Neuronal stem cell (in vitro differentiated cells): ENCODE measurements at regions not wholly inside any gene's neighbourhood (a gene's known extent, or its start where the extent isn't known, plus 50 kb on each side); places are given as distances from the start of the nearest gene placed in this dataset.

Source experiments
- DNase-seq: peaks from one replicate; pipeline ENCODE4 v3.0.0-alpha.2; 2013; ENCODE audit warnings: low spot score
- H2AFZ ChIP-seq: one replicate; pipeline ENCODE4 v1.6.1; 2013; ENCODE audit warnings: mild to moderate bottlenecking, low read length, inconsistent platforms
- H2AK5ac ChIP-seq: 2 replicates; pipeline ENCODE4 v1.6.1; 2013; ENCODE audit warnings: low read depth, mild to moderate bottlenecking, inconsistent platforms, low read length, moderate library complexity, mixed read lengths
- H2BK120ac ChIP-seq: 2 replicates; pipeline ENCODE4 v1.6.1; 2013; ENCODE audit warnings: low read depth, mild to moderate bottlenecking, inconsistent platforms, low read length, moderate library complexity, mixed read lengths
- H2BK12ac ChIP-seq: one replicate; pipeline ENCODE4 v1.6.1; 2013; ENCODE audit warnings: low read length, inconsistent platforms
- H2BK15ac ChIP-seq: 2 replicates; pipeline ENCODE4 v1.6.1; 2013; ENCODE audit warnings: mild to moderate bottlenecking, low read length, inconsistent platforms, mixed read lengths
- H2BK5ac ChIP-seq: one replicate; pipeline ENCODE4 v1.6.1; 2013; ENCODE audit warnings: inconsistent platforms, mild to moderate bottlenecking, low read length, moderate library complexity
- H3K14ac ChIP-seq: one replicate; pipeline ENCODE4 v1.6.1; 2013; ENCODE audit warnings: low read length, inconsistent platforms
- H3K18ac ChIP-seq: 2 replicates; pipeline ENCODE4 v1.6.1; 2013; ENCODE audit warnings: low read length, inconsistent platforms
- H3K23ac ChIP-seq: 2 replicates; pipeline ENCODE4 v1.6.1; 2013; ENCODE audit warnings: low read depth, mild to moderate bottlenecking, mixed read lengths, low read length, inconsistent platforms; ENCODE audit not compliant: poor library complexity
- H3K27ac ChIP-seq: replicated peaks from 3 replicates; pipeline ENCODE4 v1.5.1; 2013; ENCODE audit warnings: low read length, inconsistent platforms
- H3K27me3 ChIP-seq, 3 experiments: 2 replicates each; pipeline ENCODE4 v1.6.1; 2013; ENCODE audit warnings: low read length in 3 of 3, mild to moderate bottlenecking in 2 of 3, inconsistent platforms in 1 of 3, low read depth in 1 of 3, mixed read lengths in 1 of 3, moderate library complexity in 1 of 3; ENCODE audit not compliant: control insufficient read depth in 3 of 3, insufficient read depth in 3 of 3
- H3K36me3 ChIP-seq, 2 donors: replicated peaks in 1 of 2; 2 replicates each; pipeline ENCODE4 v1.6.1; 2013; ENCODE audit warnings: low read length in 2 of 2; ENCODE audit not compliant: control insufficient read depth in 2 of 2, insufficient read depth in 2 of 2
- H3K4ac ChIP-seq: 2 replicates; pipeline ENCODE4 v1.6.1; 2013; ENCODE audit warnings: inconsistent platforms, mild to moderate bottlenecking, low read length, moderate library complexity
- H3K4me1 ChIP-seq, 2 donors: 1 replicate in 1 of 2; 2 replicates in 1 of 2; pipeline ENCODE4 v1.6.1; 2013; ENCODE audit warnings: low read length in 2 of 2, low read depth in 1 of 2; ENCODE audit not compliant: control insufficient read depth in 2 of 2, insufficient read depth in 1 of 2
- H3K4me2 ChIP-seq: one replicate; pipeline ENCODE4 v1.6.1; 2013; ENCODE audit warnings: mild to moderate bottlenecking, low read length, inconsistent platforms; ENCODE audit not compliant: insufficient read depth, poor library complexity, severe bottlenecking
- H3K4me3 ChIP-seq, 2 donors: 2 replicates each; pipeline ENCODE4 v1.5.1; 2013; ENCODE audit warnings: low read length in 2 of 2, mild to moderate bottlenecking in 2 of 2, inconsistent platforms in 1 of 2, moderate library complexity in 1 of 2
- H3K79me1 ChIP-seq: one replicate; pipeline ENCODE4 v1.6.1; 2013; ENCODE audit warnings: low read depth, mild to moderate bottlenecking, inconsistent platforms, low read length, moderate library complexity
- H3K9ac ChIP-seq: one replicate; pipeline ENCODE4 v1.6.1; 2013; ENCODE audit warnings: mild to moderate bottlenecking, low read depth, low read length, inconsistent platforms; ENCODE audit not compliant: poor library complexity
- H3K9me3 ChIP-seq, 2 donors: replicated peaks in 1 of 2; 2 replicates each; pipeline versions ENCODE3 to v1.6.1; 2013; ENCODE audit warnings: low read length in 2 of 2, mild to moderate bottlenecking in 2 of 2, inconsistent platforms in 1 of 2, low read depth in 1 of 2, mixed read lengths in 1 of 2, moderate library complexity in 1 of 2; ENCODE audit not compliant: control insufficient read depth in 2 of 2, insufficient read depth in 1 of 2
- H4K8ac ChIP-seq: one replicate; pipeline ENCODE4 v1.6.1; 2013; ENCODE audit warnings: low read depth, mild to moderate bottlenecking, inconsistent platforms, low read length, moderate library complexity
- H4K91ac ChIP-seq: one replicate; pipeline ENCODE4 v1.6.1; 2013; ENCODE audit warnings: low read length, low read depth, mild to moderate bottlenecking, inconsistent platforms; ENCODE audit not compliant: poor library complexity
- WGBS, 2 donors: extraction: QIAGEN DNeasy Blood & Tissue Kit; methylation state at CpG; one replicate each; pipeline ENCODE4 v1.1.7; 2013; ENCODE audit warnings: missing lambda C conversion rate in 2 of 2, mixed read lengths in 1 of 2; ENCODE audit not compliant: insufficient read length in 2 of 2, insufficient replicate concordance in 1 of 2; ENCODE audit errors: extremely low coverage in 2 of 2; 5-methylcytosine and 5-hydroxymethylcytosine counted together

- no peaks in the 10 kb centered on the region for H3K27me3 ChIP-seq
- H2BK120ac ChIP-seq = no peak overlapping the region
- H3K14ac ChIP-seq = no peak overlapping the region
- H3K79me1 ChIP-seq = no peaks in the 10 kb centered on the region
- no CpG with 5 or more reads among the region's 3 CpGs for WGBS, 2 donors
- no peak overlapping the region for H3K18ac ChIP-seq
- no peak overlapping the region for H2BK12ac ChIP-seq
- DNase-seq = no peak
- H3K9ac ChIP-seq = no peak overlapping the region
- H3K4me1 ChIP-seq = peaks cover 2 to 4% of the 10 kb centered on the region in 2 donors
- H3K9me3 ChIP-seq = peaks cover 0 to 3% of the 10 kb centered on the region in 2 donors
- no peak overlapping the region for H3K4me3 ChIP-seq
- H2BK5ac ChIP-seq = no peak overlapping the region
- no peaks in the 10 kb centered on the region for H3K36me3 ChIP-seq
- H3K23ac ChIP-seq = no peak overlapping the region
- no peak overlapping the region for H3K4me2 ChIP-seq
- H4K8ac ChIP-seq = no peak overlapping the region
- no peak overlapping the region for H2AFZ ChIP-seq
- no peak overlapping the region for H3K27ac ChIP-seq
- H2BK15ac ChIP-seq = no peak overlapping the region
- no peak overlapping the region for H3K4ac ChIP-seq
- no peak overlapping the region for H2AK5ac ChIP-seq
- H4K91ac ChIP-seq = no peak overlapping the region
These were observed 194.0 kb upstream of the LRRN1 start for GRCh38 chr3:3605226-3605625.

DNA sequence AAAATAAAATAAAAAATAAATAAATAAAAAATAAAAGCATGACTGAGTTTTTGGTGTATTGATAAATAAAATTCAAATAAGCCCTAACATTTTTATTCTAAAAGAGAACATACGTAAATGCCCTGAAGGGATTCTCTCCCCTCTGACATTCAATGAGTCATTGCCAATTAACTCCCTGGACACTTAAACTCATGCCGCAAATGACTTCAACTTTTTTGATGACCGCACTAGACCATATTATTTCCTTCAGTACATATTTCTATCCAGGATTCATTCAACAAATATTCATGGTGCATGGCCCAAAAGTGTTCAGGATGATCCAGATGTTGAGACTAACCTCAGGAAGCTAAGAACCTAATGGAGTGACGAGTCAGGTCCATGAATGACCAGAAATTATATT is 195.9 kb upstream of the LRRN1 start:
- WGBS, 2 donors = no CpG with 5 or more reads among the region's 4 CpGs
- Histone ChIP-seq H3K36me3 (no peaks in the 10 kb centered on the region), H3K18ac (no peak overlapping the region), H2BK12ac (no peak overlapping the region), H2BK5ac (no peak overlapping the region), H3K9ac (no peak overlapping the region), H3K4me1 (peaks cover 2 to 4% of the 10 kb centered on the region in 2 donors), H2BK15ac (no peak overlapping the region), H3K27ac (no peak overlapping the region), H2AFZ (no peak overlapping the region), H2AK5ac (no peak overlapping the region), H3K14ac (no peak overlapping the region), H3K9me3 (no peaks in the 10 kb centered on the region), H3K4ac (no peak overlapping the region), H3K4me3 (no peak overlapping the region), H3K23ac (no peak overlapping the region), H3K4me2 (no peak overlapping the region), H3K79me1 (no peaks in the 10 kb centered on the region), H2BK120ac (no peak overlapping the region), H3K27me3 (no peaks in the 10 kb centered on the region), H4K91ac (no peak overlapping the region), H4K8ac (no peak overlapping the region)
- DNase-seq = no peak

- no peak overlapping the region for H3K4me3 ChIP-seq
- WGBS, 2 donors = no CpG with 5 or more reads among the region's 3 CpGs
These were observed 198.4 kb upstream of the LRRN1 start for GRCh38 chr3:3600665-3601340.

DNA sequence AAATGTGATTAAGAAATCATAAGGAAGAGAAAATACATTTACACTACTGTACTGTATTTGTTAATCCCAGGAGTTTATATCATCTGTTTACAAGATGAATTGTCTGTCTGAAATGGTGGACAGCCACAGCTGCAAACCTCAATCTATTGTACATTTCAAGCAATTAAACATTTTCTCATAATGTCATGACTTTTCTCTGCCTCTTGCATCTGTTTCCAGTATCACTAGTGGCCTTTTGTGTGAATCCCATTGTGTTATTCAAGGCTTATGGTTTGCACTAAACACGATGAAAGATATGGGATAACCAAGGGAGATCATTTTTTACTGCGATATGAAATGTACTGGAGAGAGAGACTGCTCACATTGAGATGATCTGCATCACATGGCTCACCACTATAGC is 200.2 kb upstream of the LRRN1 start:
- Histone ChIP-seq H3K4ac (no peak overlapping the region), H3K79me1 (no peaks in the 10 kb centered on the region), H2BK15ac (no peak overlapping the region), H3K4me2 (no peak overlapping the region), H2BK120ac (no peak overlapping the region), H2AFZ (no peak overlapping the region), H4K91ac (no peak overlapping the region), H3K23ac (no peak overlapping the region), H3K36me3 (no peaks in the 10 kb centered on the region), H3K9me3 (no peaks in the 10 kb centered on the region), H3K27ac (no peak overlapping the region), H3K4me1 (peaks cover 2 to 4% of the 10 kb centered on the region in 2 donors), H2BK5ac (no peak overlapping the region), H3K14ac (no peak overlapping the region), H3K4me3 (no peak overlapping the region), H3K27me3 (no peaks in the 10 kb centered on the region), H4K8ac (no peak overlapping the region), H3K9ac (no peak overlapping the region), H2BK12ac (no peak overlapping the region), H2AK5ac (no peak overlapping the region), H3K18ac (no peak overlapping the region)
- no CpG with 5 or more reads among the region's 2 CpGs for WGBS, 2 donors
- DNase-seq = no peak

More at GRCh38 chr3:3600665-3601340, 198.4 kb upstream of the LRRN1 start:
- H3K23ac ChIP-seq = no peak overlapping the region
- H2BK12ac ChIP-seq = no peak overlapping the region
- no peak overlapping the region for H4K91ac ChIP-seq
- no peak overlapping the region for H2BK120ac ChIP-seq
- H2BK15ac ChIP-seq = no peak overlapping the region
- H3K4me2 ChIP-seq = no peak overlapping the region
- peak overlapping the region; percentile 32 for H2AFZ ChIP-seq
- no peak overlapping the region for H2AK5ac ChIP-seq
- no peak overlapping the region for H3K14ac ChIP-seq
- no peak overlapping the region for H3K18ac ChIP-seq
- H3K27ac ChIP-seq = no peak overlapping the region
- DNase-seq = no peak
- H3K27me3 ChIP-seq = no peaks in the 10 kb centered on the region
- H3K4ac ChIP-seq = no peak overlapping the region
- no peaks in the 10 kb centered on the region for H3K9me3 ChIP-seq
- H3K9ac ChIP-seq = no peak overlapping the region
- no peaks in the 10 kb centered on the region for H3K79me1 ChIP-seq
- no peak overlapping the region for H4K8ac ChIP-seq
- H3K36me3 ChIP-seq = no peaks in the 10 kb centered on the region
- H2BK5ac ChIP-seq = no peak overlapping the region
- peaks cover 2 to 4% of the 10 kb centered on the region in 2 donors for H3K4me1 ChIP-seq
